ENCODE measurements at regions not wholly inside any gene's neighbourhood (a gene's known extent, or its start where the extent isn't known, plus 50 kb on each side); places are given as distances from the start of the nearest gene placed in this dataset.

DNA sequence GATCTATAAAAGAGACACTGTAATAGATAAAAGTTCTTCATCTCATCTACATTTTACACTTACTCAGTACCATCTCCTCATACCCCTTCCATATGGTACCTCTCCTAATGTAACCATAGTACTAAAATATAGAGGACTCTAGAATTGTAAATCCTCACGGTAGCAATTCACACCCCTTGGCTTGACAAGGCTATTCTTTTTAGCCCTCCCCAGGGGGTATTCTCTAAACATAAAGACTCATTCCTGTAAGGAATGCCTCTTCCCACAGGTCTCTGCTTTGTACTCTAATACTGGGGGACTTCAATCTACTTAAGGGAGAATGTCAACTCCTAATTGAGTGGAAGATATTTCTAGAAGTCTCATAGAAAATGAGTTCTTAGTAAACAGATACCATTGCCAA lies 85.9 kb downstream of the VIP start:
- no peak for TF ChIP-seq POLR2AphosphoS5 (IDR thresholded peaks at IDR 0.05; ENCODE audit: borderline replicate concordance, low read depth, low read length)
- TF ChIP-seq EZH2 (IDR thresholded peaks at IDR 0.05) = no peak

Data from SK-N-MC (cell line).